ENCODE measurements at regions not wholly inside any gene's neighbourhood (a gene's known extent, or its start where the extent isn't known, plus 50 kb on each side); places are given as distances from the start of the nearest gene placed in this dataset.

- H3K9me3 Mint-ChIP-seq (ENCODE audit: unreplicated experiment) = no peaks in the 10 kb centered on the region
- no peak for TF ChIP-seq CTCF (IDR thresholded peaks at IDR 0.05; ENCODE audit: unreplicated experiment)
- peaks cover 3% of the 10 kb centered on the region for H3K36me3 Mint-ChIP-seq (ENCODE audit: low read depth, unreplicated experiment)
- DNase-seq (ENCODE audit: low spot score) = no peak
- H3K4me3 Mint-ChIP-seq (ENCODE audit: unreplicated experiment) = no peak overlapping the region
- H3K27me3 Mint-ChIP-seq (ENCODE audit: unreplicated experiment) = peaks cover 4% of the 10 kb centered on the region
- H3K27ac Mint-ChIP-seq (ENCODE audit: unreplicated experiment) = no peak overlapping the region
- H3K4me1 Mint-ChIP-seq (ENCODE audit: unreplicated experiment) = no peaks in the 10 kb centered on the region
Measured at GRCh38 chr16:87141402-87141801, 175.8 kb downstream of the C16orf95 start.

GRCh38 chr16:87143661-87144121, 173.5 kb downstream of the C16orf95 start:
- peaks cover 4% of the 10 kb centered on the region for H3K27me3 Mint-ChIP-seq (ENCODE audit: unreplicated experiment)
- H3K4me1 Mint-ChIP-seq (ENCODE audit: unreplicated experiment) = peaks cover 2% of the 10 kb centered on the region
- DNase-seq (ENCODE audit: low spot score) = no peak
- no peak overlapping the region for H3K27ac Mint-ChIP-seq (ENCODE audit: unreplicated experiment)
- peaks cover 3% of the 10 kb centered on the region for H3K36me3 Mint-ChIP-seq (ENCODE audit: low read depth, unreplicated experiment)
- no peak overlapping the region for H3K4me3 Mint-ChIP-seq (ENCODE audit: unreplicated experiment)
- TF ChIP-seq CTCF (IDR thresholded peaks at IDR 0.05; ENCODE audit: unreplicated experiment) = no peak
- no peaks in the 10 kb centered on the region for H3K9me3 Mint-ChIP-seq (ENCODE audit: unreplicated experiment)

GRCh38 chr16:87144232-87144631, 173.0 kb downstream of the C16orf95 start:
- Mint-ChIP-seq H3K4me3 (ENCODE audit: unreplicated experiment) (no peak overlapping the region), H3K9me3 (ENCODE audit: unreplicated experiment) (no peaks in the 10 kb centered on the region), H3K27me3 (ENCODE audit: unreplicated experiment) (peaks cover 2% of the 10 kb centered on the region), H3K36me3 (ENCODE audit: low read depth, unreplicated experiment) (peaks cover under 1% of the 10 kb centered on the region), H3K27ac (ENCODE audit: unreplicated experiment) (no peak overlapping the region), H3K4me1 (ENCODE audit: unreplicated experiment) (peaks cover 2% of the 10 kb centered on the region)
- TF ChIP-seq CTCF (IDR thresholded peaks at IDR 0.05; ENCODE audit: unreplicated experiment) = no peak
- no peak for DNase-seq (ENCODE audit: low spot score)

- no peaks in the 10 kb centered on the region for H3K36me3 Mint-ChIP-seq (ENCODE audit: low read depth, unreplicated experiment)
- no peak overlapping the region for H3K4me3 Mint-ChIP-seq (ENCODE audit: unreplicated experiment)
- H3K9me3 Mint-ChIP-seq (ENCODE audit: unreplicated experiment) = no peaks in the 10 kb centered on the region
- no peak for TF ChIP-seq CTCF (IDR thresholded peaks at IDR 0.05; ENCODE audit: unreplicated experiment)
- DNase-seq (ENCODE audit: low spot score) = no peak
- peaks cover 1% of the 10 kb centered on the region for H3K27me3 Mint-ChIP-seq (ENCODE audit: unreplicated experiment)
- H3K27ac Mint-ChIP-seq (ENCODE audit: unreplicated experiment) = no peak overlapping the region
- peaks cover 2% of the 10 kb centered on the region for H3K4me1 Mint-ChIP-seq (ENCODE audit: unreplicated experiment)
Measured at GRCh38 chr16:87145181-87146176, 171.7 kb downstream of the C16orf95 start.

- Mint-ChIP-seq H3K4me3 (ENCODE audit: unreplicated experiment) (no peak overlapping the region), H3K27ac (ENCODE audit: unreplicated experiment) (no peak overlapping the region), H3K36me3 (ENCODE audit: low read depth, unreplicated experiment) (no peaks in the 10 kb centered on the region), H3K4me1 (ENCODE audit: unreplicated experiment) (peaks cover 2% of the 10 kb centered on the region), H3K9me3 (ENCODE audit: unreplicated experiment) (no peaks in the 10 kb centered on the region), H3K27me3 (ENCODE audit: unreplicated experiment) (peaks cover 1% of the 10 kb centered on the region)
- no peak for DNase-seq (ENCODE audit: low spot score)
- no peak for TF ChIP-seq CTCF (IDR thresholded peaks at IDR 0.05; ENCODE audit: unreplicated experiment)
Measured at GRCh38 chr16:87146676-87147075, 170.5 kb downstream of the C16orf95 start.

Measured in endothelial cell (in vitro differentiated cells).